LNCAP (cell line): ENCODE measurements at regions not wholly inside any gene's neighbourhood (a gene's known extent, or its start where the extent isn't known, plus 50 kb on each side); places are given as distances from the start of the nearest gene placed in this dataset.

Experiments
- TF ChIP-seq, protein P1 (sequence below): fragments of 450-650 bp; IDR thresholded peaks from 2 replicates; pipeline ENCODE4 v1.5.1; 2017; ENCODE audit warnings: mild to moderate bottlenecking

DNA sequence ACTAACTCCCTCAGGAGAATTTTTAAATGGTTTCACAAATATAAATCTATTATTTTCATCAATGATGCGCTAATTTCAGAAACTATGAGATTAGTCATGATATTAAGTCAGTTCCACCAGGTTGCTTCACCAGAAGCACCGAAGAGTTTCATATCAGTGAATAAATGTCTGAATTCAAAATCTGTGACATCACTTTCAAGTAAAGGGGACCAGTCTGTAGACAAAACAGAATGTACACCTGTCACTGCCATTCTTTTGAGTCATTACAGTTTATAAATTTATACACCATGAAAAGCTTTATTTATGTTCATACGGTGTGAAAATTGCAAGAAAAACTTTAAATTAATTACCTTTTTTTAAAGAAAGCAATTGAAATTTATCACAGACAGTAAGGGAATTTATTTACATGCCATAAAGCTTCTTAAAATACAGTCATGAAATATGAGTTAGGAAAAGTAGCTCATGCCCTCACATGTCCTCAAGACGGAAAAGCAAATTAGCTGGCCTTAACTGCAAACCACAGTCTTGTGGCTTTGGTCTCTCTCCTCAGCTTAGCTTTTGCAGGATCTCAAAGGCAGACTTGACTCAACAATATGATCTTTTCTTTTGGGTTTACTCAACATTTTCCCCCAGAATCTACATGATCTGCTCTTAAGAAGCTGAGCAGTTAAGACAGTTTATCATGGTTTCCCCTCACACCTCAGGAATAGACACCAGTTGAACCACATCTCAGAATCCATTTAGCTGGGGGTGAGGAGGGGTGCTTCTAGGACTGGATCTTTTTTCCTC is 177.7 kb upstream of the MCHR2 start:
- TF ChIP-seq, protein P1, sequence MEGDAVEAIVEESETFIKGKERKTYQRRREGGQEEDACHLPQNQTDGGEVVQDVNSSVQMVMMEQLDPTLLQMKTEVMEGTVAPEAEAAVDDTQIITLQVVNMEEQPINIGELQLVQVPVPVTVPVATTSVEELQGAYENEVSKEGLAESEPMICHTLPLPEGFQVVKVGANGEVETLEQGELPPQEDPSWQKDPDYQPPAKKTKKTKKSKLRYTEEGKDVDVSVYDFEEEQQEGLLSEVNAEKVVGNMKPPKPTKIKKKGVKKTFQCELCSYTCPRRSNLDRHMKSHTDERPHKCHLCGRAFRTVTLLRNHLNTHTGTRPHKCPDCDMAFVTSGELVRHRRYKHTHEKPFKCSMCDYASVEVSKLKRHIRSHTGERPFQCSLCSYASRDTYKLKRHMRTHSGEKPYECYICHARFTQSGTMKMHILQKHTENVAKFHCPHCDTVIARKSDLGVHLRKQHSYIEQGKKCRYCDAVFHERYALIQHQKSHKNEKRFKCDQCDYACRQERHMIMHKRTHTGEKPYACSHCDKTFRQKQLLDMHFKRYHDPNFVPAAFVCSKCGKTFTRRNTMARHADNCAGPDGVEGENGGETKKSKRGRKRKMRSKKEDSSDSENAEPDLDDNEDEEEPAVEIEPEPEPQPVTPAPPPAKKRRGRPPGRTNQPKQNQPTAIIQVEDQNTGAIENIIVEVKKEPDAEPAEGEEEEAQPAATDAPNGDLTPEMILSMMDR: no peak

DNA sequence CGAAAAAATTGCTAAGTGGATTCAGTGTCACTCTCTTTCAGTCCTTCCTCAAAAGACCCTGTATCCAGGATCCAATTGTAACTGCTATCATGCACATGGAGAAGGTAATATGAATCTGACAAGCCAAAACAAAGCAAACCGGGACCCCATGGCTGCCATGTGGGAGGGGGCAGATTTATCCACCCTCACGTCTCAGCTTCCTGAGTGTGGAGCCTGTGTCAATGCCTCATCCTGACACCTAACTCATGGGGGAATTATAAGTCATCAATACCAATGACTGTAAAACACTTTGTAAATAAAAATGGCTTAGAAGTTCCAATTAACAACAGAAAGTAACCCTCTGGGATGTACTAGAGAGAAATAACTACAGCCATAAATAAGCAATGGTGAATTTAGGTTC is 174.1 kb upstream of the MCHR2 start:
- TF ChIP-seq, protein P1: no peak

DNA sequence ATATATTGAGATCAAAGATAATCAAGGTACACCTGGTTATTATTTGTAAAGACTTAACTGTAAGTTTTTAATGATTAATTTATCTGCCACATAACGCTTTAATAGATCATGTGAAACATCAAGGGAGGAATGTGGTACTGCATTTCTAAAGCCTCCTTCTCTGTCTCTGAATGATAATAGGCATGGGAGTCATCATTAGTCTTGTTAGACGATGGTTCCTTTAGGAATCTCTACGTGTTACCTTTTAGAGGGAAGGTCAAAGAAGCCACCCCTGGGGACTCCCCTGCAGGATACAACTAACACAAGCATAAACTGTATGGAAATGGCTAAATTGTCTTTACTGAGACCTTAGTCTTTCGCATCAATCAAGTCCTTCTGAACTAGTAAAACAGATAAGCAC is 173.6 kb upstream of the MCHR2 start:
- TF ChIP-seq, protein P1: no peak

DNA sequence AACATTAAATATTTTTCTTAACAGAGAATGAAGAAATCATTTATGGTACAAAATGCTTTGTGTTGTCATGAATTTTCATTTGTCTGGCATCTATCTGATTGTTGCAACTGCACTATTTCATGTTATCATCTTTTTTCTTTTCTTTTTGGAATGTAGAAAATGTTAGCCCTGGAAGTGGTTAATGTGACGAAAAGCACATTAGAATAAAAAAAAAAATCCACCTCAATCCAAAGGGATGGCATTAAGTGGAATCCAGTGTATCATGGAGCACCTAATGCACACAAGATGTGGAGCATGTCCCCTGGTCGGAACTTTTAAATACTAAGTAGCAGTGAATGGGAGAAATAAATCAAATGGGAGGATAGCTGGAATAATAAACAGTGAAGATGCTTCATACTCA is 172.9 kb upstream of the MCHR2 start:
- TF ChIP-seq, protein P1: no peak

DNA sequence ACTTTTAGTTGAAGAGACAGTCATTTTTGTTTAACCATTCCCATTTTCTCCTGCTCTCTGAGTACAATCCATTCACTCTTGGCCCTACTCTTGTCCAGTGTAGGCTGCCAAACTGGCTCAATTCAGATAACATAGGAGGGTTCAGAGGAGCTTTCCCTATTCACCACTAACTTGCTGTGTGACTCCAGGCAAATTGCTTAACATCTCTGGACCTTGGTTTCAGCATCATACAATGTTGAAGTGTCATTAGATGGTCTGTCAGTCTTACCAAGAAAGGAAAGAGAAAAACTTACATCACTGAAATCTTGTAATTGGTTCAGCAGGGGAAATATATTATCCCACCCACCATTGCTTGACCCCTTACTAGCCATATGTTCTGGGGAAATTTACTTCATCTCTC is 171.4 kb upstream of the MCHR2 start:
- TF ChIP-seq, protein P1: no peak

DNA sequence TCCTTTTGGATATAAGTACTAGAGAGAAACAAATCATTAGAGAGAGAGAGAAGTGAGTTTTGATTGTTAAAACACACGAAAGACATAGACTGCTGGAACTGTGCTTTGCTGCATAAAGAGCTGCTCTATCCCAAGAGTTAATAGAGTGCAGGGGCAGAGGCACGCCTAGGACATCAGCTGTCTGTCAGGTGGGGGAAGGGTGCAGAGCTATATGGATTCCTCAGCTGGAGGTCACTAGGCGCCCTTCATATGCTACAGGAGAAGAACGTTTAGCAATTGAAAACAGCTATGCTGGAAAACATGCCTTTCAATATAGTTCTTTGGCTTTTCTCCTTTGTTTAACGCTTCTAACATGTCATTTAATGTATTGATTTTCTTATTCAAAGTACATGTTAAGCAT is 169.0 kb upstream of the MCHR2 start:
- TF ChIP-seq, protein P1: no peak

DNA sequence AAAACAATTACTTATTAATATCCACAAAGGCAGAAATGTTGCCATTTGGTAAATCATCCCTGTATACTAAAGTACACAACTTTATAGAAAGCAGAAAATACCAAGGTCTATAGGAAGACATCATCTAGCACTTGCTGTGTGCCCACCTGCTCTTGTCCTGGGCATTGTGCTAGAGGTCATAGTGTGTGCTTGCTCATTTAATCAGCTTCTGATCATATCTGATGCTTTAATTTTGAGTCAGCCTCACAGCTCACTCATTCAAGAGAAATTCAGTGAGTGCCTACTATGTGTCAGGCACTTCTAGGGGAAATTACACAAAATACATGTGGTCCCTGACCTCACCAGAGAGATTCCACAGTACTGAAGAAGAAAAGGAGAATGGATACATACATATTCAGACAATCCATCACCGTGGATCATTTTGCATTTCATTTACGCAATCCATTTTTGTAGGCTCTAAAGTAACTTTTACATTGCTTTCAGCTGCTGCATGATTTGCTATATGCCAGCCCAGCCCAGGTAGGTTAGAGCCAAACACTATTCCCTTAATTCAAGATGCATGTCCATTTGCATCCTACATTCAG is 167.9 kb upstream of the MCHR2 start:
- TF ChIP-seq, protein P1: no peak
